ENCODE measurements at regions not wholly inside any gene's neighbourhood (a gene's known extent, or its start where the extent isn't known, plus 50 kb on each side); places are given as distances from the start of the nearest gene placed in this dataset.

DNA sequence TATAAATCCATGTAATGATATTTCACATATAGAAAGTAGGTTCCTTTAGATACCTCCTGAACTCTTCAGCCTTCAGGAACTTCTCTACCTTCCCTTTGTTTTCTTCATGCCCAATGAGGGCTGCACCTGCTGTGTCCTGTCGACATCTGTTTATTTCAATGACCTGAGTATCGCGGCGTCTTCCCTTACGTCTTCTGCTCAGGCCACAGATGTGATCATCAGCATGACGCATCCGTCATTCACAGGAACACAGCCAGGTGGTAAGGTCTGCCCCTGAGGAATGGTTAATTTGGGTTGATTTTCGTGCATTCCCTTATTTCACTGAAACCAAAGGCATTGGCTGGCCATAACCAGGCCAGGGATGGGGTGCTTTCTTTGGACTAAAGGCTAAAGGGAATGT is 217.1 kb downstream of the MED10 start:
- Mint-ChIP-seq H3K4me3 (no peak overlapping the region), H3K27ac (no peak overlapping the region), H3K27me3 (peaks cover 13% of the 10 kb centered on the region), H3K4me1 (ENCODE audit: low read depth) (no peaks in the 10 kb centered on the region), H3K36me3 (no peaks in the 10 kb centered on the region), H3K9me3 (ENCODE audit: low read depth) (no peaks in the 10 kb centered on the region)

- Mint-ChIP-seq H3K4me3 (no peak overlapping the region), H3K9me3 (ENCODE audit: low read depth) (no peaks in the 10 kb centered on the region), H3K27me3 (peaks cover 11% of the 10 kb centered on the region), H3K36me3 (no peaks in the 10 kb centered on the region), H3K27ac (no peak overlapping the region), H3K4me1 (ENCODE audit: low read depth) (no peaks in the 10 kb centered on the region)
These were observed 218.4 kb downstream of the MED10 start for GRCh38 chr5:6159832-6160430.

- peaks cover 8% of the 10 kb centered on the region for H3K27me3 Mint-ChIP-seq
- H3K36me3 Mint-ChIP-seq: no peaks in the 10 kb centered on the region
- no peak overlapping the region for H3K4me3 Mint-ChIP-seq
- H3K4me1 Mint-ChIP-seq (ENCODE audit: low read depth): no peaks in the 10 kb centered on the region
- no peaks in the 10 kb centered on the region for H3K9me3 Mint-ChIP-seq (ENCODE audit: low read depth)
- no peak overlapping the region for H3K27ac Mint-ChIP-seq
These were observed 219.1 kb downstream of the MED10 start for GRCh38 chr5:6158974-6159831.

GRCh38 chr5:6154216-6154615 is 224.1 kb downstream of the MED10 start:
- peaks cover 4% of the 10 kb centered on the region for H3K27me3 Mint-ChIP-seq
- H3K9me3 Mint-ChIP-seq (ENCODE audit: low read depth): no peaks in the 10 kb centered on the region

DNA sequence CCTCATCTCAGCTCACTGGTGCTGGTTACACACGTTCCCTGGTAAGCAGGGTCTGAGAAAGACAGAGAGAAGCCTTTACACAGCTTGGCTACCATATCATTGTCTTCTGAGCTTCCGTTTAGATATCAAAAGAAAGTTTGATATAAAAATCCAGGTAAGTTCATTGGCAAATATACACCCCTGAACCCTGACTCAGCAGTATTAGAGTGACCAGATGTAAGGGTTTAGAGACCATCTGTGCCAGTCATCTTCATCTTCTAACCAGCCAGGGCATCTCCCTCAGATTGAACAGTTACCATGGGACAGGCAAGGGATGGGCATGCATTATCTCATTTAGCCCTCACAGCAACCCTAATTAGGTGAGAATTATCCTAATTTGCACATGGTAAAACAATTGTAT is 232.1 kb downstream of the MED10 start:
- Mint-ChIP-seq H3K4me3 (no peak overlapping the region), H3K27ac (no peak overlapping the region), H3K36me3 (no peaks in the 10 kb centered on the region), H3K4me1 (ENCODE audit: low read depth) (no peaks in the 10 kb centered on the region), H3K27me3 (peaks cover 8% of the 10 kb centered on the region), H3K9me3 (ENCODE audit: low read depth) (no peaks in the 10 kb centered on the region)

More at GRCh38 chr5:6154216-6154615, 224.1 kb downstream of the MED10 start:
- H3K4me3 Mint-ChIP-seq: no peak overlapping the region
- no peaks in the 10 kb centered on the region for H3K4me1 Mint-ChIP-seq (ENCODE audit: low read depth)
- no peak overlapping the region for H3K27ac Mint-ChIP-seq
- H3K36me3 Mint-ChIP-seq: no peaks in the 10 kb centered on the region

- Mint-ChIP-seq H3K27me3 (peaks cover 8% of the 10 kb centered on the region), H3K4me3 (no peak overlapping the region), H3K27ac (no peak overlapping the region), H3K9me3 (ENCODE audit: low read depth) (no peaks in the 10 kb centered on the region), H3K4me1 (ENCODE audit: low read depth) (no peaks in the 10 kb centered on the region), H3K36me3 (no peaks in the 10 kb centered on the region)
These were observed 232.6 kb downstream of the MED10 start for GRCh38 chr5:6145616-6146237.

GRCh38 chr5:6143523-6143922 is 234.8 kb downstream of the MED10 start:
- H3K4me3 Mint-ChIP-seq: no peak overlapping the region
- H3K27me3 Mint-ChIP-seq: peaks cover 7% of the 10 kb centered on the region
- H3K27ac Mint-ChIP-seq: no peak overlapping the region
- no peaks in the 10 kb centered on the region for H3K36me3 Mint-ChIP-seq
- no peaks in the 10 kb centered on the region for H3K4me1 Mint-ChIP-seq (ENCODE audit: low read depth)
- H3K9me3 Mint-ChIP-seq (ENCODE audit: low read depth): no peaks in the 10 kb centered on the region

GRCh38 chr5:6142353-6142752 is 236.0 kb downstream of the MED10 start:
- no peaks in the 10 kb centered on the region for H3K4me1 Mint-ChIP-seq (ENCODE audit: low read depth)
- no peaks in the 10 kb centered on the region for H3K9me3 Mint-ChIP-seq (ENCODE audit: low read depth)
- peaks cover 7% of the 10 kb centered on the region for H3K27me3 Mint-ChIP-seq

DNA sequence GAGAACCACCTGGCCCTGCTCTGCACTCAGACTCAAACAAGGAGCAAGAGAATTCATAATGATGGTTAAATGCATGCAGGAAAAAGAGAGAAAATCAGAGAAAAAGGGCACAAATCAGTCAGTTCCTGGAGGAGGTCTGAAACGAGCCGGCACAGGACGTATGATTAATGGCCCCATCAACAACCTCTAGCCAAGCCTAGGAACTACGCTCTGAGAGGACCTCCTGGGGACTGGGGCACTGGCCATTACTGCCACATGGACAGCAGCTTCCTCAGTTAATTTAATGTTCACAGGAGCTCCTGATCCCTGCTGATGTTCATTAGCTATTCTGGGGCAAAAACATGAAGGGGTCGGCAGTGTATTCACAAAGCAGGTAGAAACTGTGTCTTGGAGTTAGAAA is 238.1 kb downstream of the MED10 start:
- Mint-ChIP-seq H3K4me1 (ENCODE audit: low read depth) (no peaks in the 10 kb centered on the region), H3K9me3 (ENCODE audit: low read depth) (no peaks in the 10 kb centered on the region), H3K27ac (no peak overlapping the region), H3K36me3 (no peaks in the 10 kb centered on the region), H3K4me3 (no peak overlapping the region), H3K27me3 (no peaks in the 10 kb centered on the region)

More at GRCh38 chr5:6142353-6142752, 236.0 kb downstream of the MED10 start:
- Mint-ChIP-seq H3K27ac (no peak overlapping the region), H3K4me3 (no peak overlapping the region), H3K36me3 (no peaks in the 10 kb centered on the region)

DNA sequence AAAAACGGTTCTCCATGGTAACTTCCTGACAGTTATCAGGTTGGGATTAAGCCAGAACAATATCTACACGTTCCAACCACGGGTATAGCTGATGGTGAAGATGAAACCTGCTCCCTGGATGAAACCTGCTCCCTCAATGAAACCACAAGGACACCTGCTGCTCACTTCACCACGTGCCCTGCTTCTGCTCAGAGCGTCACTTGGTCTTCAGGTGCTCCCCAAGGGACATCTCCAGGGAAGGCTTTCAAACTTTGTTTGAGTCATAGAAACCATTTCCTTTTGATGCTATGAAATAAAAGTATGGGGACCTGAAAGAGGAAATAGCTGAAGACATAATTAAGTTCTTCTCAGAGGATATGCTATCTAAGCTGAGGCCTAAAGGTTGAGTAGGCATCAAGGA is 242.4 kb downstream of the MED10 start:
- H3K9me3 Mint-ChIP-seq (ENCODE audit: low read depth): no peaks in the 10 kb centered on the region
- no peaks in the 10 kb centered on the region for H3K4me1 Mint-ChIP-seq (ENCODE audit: low read depth)
- no peaks in the 10 kb centered on the region for H3K27me3 Mint-ChIP-seq
- H3K36me3 Mint-ChIP-seq: no peaks in the 10 kb centered on the region
- no peak overlapping the region for H3K4me3 Mint-ChIP-seq
- no peak overlapping the region for H3K27ac Mint-ChIP-seq

DNA sequence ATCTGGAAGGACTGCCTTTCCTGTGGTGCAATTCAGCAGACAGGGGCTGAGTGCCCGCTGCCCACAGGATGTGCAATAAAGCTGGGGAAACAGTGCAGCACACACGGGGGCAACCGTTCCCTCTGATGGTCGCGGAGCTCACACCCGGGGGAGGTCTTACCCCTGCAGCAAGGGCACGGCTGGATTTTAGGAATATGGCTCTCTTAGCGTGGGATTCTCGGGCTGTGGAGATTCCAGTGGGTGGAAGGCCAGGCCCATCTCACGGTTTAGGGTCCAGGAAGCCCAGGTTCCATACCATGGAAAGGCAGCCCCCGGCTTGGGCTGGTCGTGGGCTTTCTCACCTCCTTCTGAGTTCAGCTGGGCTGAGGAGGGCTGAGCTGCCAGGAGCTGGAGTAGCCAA is 244.1 kb downstream of the MED10 start:
- Mint-ChIP-seq H3K4me1 (ENCODE audit: low read depth) (no peaks in the 10 kb centered on the region), H3K9me3 (ENCODE audit: low read depth) (no peaks in the 10 kb centered on the region), H3K4me3 (no peak overlapping the region), H3K27me3 (no peaks in the 10 kb centered on the region), H3K27ac (no peak overlapping the region), H3K36me3 (no peaks in the 10 kb centered on the region)

DNA sequence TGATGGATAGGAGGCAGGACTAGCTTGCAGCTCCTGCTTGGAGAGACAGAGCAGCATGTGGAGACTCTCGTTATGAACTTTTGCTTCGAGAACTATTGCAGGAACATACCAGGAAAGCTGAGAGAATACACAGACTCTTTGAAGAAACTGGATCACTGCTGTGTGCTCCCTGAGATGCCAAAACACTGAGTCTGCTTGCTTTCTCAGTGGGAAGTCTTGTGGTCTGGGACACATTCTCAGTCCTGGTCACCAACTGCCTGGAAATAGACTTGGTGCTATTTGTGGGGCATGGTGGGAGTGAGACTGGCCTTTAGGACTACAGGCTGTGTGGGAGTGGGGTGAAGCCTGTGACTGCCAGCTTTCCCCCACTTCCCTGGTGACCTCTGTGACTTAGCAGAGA is 252.6 kb downstream of the MED10 start:
- H3K36me3 Mint-ChIP-seq: no peaks in the 10 kb centered on the region
- peaks cover 11% of the 10 kb centered on the region for H3K9me3 Mint-ChIP-seq (ENCODE audit: low read depth)
- H3K27ac Mint-ChIP-seq: no peak overlapping the region
- no peaks in the 10 kb centered on the region for H3K4me1 Mint-ChIP-seq (ENCODE audit: low read depth)
- no peak overlapping the region for H3K4me3 Mint-ChIP-seq
- peaks cover 12% of the 10 kb centered on the region for H3K27me3 Mint-ChIP-seq

DNA sequence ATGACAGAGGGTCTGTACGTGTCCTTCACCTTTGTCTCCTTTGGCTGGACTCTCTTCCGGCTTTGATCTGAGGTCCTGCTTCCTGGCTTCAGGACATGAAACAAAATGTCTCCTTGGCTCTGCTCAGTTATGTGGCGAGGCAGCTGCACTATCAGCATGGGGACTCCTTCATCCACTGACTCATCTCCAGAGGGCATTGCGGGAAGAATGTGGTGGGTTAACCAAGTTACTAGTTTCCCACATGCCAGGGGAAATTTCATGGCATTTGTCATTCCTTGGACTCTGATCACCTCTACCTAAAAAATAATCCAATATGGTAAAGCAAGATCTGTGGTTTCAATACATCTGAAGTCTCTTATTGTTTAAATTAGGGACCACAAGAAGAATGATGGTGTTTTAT is 259.7 kb downstream of the MED10 start:
- Mint-ChIP-seq H3K36me3 (no peaks in the 10 kb centered on the region), H3K27ac (no peak overlapping the region), H3K4me1 (ENCODE audit: low read depth) (no peaks in the 10 kb centered on the region), H3K9me3 (ENCODE audit: low read depth) (no peaks in the 10 kb centered on the region), H3K27me3 (peaks cover 7% of the 10 kb centered on the region), H3K4me3 (no peak overlapping the region)

DNA sequence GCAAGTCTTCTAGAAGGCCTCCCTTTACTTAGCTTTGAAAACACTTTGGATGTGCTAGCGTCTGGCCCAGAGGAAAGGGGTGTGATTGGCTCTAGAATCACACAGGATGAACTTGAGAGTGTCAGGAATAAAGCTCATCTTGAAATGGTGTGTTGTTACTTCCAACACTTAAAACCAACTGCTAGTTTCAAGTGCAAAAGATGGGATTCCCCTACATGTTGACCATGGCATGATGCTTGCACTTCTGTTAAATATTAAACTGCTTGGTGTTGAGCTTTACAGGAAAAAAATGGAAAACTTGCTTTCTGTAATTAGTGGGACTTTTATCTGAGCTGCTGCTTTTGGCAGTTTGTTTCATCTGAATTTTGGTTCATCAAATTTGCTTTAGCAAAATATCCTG is 261.1 kb downstream of the MED10 start:
- Mint-ChIP-seq H3K27ac (no peak overlapping the region), H3K4me3 (no peak overlapping the region), H3K9me3 (ENCODE audit: low read depth) (no peaks in the 10 kb centered on the region), H3K27me3 (peaks cover 7% of the 10 kb centered on the region), H3K36me3 (no peaks in the 10 kb centered on the region), H3K4me1 (ENCODE audit: low read depth) (no peaks in the 10 kb centered on the region)

DNA sequence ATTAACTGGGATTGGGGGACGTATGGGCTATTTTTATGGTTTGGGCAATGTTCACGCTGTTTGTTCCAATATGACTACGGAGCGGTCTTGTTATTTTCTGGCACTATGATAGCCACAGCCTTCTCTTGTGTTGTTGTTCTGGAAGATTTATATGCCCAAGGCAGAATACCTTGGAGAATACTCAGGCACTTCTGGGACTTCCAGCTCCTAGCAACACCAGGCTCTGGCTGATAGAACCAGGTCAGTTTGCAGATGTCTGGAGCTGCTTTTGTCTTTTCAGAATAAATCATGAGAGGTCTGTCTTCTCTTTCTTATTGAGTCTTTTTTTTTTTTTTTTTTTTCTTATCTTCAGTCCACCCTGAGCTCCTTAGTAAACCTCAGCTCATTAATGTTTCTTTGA is 262.5 kb downstream of the MED10 start:
- Mint-ChIP-seq H3K9me3 (ENCODE audit: low read depth) (no peaks in the 10 kb centered on the region), H3K4me3 (no peak overlapping the region), H3K4me1 (ENCODE audit: low read depth) (no peaks in the 10 kb centered on the region), H3K27me3 (peaks cover 3% of the 10 kb centered on the region), H3K36me3 (no peaks in the 10 kb centered on the region), H3K27ac (no peak overlapping the region)
